Kidney glomerular epithelial cell (primary cell): ENCODE measurements at regions not wholly inside any gene's neighbourhood (a gene's known extent, or its start where the extent isn't known, plus 50 kb on each side); places are given as distances from the start of the nearest gene placed in this dataset.

Experiments used
- DNase-seq: peaks from one replicate; lab custom pipeline; 2025; lab: John Stamatoyannopoulos, UW

DNA sequence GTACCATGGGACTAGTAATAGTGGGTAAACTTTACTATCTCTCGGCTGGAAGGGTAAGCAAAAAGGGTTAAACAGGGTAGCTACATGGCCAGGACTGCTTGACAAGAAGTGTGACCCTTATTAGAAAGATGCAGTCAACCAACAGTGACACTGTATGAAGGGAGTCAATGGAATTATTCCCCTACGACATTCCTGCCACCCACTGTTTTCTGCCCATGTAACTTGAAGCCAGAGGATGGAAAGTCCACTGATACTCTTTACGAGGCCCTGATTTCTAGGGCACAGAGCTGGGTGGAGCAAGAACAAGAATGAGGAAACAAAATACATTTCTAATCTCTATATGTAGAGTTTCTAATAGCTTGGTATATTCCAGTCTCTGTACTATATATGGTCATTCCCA, 1102.5 kb downstream of the CDH11 start:
- no peak for DNase-seq

GRCh38 chr16:64017796-64018195, 1104.1 kb downstream of the CDH11 start:
- DNase-seq, result no peak

- DNase-seq, result peak; percentile 9
Measured at GRCh38 chr16:64013856-64014255, 1108.0 kb downstream of the CDH11 start.

- DNase-seq, result no peak
Measured at GRCh38 chr16:64012166-64012565, 1109.7 kb downstream of the CDH11 start.

DNA sequence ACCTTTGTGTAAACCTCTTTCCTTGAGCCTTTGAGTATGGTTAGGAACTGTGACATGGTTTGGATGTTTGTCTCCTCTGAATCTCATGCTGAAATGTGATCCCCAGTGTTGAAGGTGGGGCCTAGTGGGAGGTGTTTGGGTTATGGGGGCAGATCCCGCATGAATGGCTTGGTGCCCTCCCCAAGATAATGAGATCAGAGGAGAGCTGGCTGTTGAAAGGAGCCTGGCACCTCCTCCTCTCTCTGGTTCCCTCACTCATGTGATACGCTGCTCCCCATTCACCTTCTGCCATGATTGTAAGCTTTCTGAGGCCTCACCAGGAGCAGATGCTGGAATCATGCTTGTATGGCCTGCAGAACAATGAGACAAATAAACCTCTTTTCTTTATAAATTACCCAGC, 1110.2 kb downstream of the CDH11 start:
- no peak for DNase-seq

- DNase-seq, result no peak
Measured at GRCh38 chr16:64008131-64008530, 1113.7 kb downstream of the CDH11 start.

DNA sequence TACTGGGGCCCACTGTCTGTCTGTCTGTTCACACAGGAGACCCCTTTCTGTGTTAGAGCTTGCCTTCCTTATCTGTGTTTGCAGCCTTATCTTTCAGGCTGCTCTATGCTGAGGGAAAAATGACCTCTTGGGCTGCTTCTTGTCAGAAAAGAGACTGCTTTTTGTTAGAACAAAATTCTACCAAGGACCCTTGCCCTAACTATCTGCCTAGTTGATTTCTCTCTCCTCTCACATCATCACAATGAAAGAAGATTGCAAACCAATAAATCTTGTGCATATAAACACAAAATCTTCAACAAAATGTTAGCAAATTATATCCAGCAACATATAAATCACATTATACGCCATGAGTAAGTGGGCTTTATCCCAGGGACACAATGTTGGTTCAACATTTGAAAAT, 1117.7 kb downstream of the CDH11 start:
- DNase-seq, result no peak

GRCh38 chr16:63995025-63995424, 1126.8 kb downstream of the CDH11 start:
- no peak for DNase-seq

- DNase-seq, result no peak
Measured at GRCh38 chr16:63983401-63983800, 1138.5 kb downstream of the CDH11 start.

DNA sequence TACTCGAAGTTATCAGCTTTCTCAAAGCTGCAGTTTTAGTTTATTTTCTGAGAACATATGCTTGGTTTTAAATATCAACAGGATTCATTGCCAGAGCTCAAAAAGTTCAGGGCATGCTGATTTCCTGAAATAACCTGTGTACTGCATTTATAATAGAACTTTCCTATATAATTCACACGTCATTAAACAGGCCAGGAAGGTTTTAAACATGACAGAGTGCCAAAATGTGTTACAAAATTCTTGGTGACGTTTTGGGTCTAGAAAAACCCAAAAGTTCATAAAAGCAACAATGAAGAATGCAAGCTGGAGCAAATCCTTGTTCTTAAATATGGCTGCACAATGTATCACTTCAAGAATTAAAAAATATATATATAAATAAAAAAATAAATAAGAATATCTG, 1139.1 kb downstream of the CDH11 start:
- no peak for DNase-seq

DNA sequence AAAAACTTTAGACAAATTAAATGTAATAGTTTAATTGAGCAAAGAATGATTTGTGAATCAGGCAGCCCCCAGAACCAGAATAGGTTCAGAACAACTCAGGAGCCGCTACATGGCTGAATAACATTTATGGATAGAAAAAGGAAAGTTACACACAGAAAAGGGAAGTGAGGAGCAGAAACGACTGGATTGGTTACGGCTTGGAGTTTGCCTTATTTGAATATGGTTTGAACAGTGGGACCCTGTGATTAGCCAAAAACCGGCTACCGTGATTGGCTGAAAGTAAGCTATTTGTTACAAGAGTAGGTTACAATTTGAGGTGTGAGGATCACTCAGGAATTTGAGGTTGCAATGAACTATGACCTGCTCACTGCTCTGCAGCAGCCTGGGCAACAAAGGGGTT, 1139.8 kb downstream of the CDH11 start:
- no peak for DNase-seq

DNA sequence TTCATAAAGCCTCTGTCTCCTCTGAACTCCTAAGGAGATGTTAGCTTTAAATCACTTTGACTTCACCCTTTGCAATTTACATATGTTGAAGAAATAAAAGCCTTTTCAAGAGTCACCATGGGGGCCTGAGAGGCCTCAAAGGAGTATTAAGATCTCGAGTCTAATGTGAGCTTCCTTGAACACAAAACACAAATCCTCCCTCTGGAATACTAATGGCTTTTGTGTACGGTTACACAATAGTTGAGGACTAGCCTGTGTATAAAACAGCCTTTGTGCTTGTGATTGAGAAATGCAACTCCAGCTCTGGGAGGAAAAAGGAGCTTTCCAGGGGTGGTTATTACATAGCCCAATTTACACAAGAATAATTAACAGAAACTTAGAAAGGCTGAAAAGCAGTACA, 1140.2 kb downstream of the CDH11 start:
- no peak for DNase-seq

GRCh38 chr16:63980763-63981162, 1141.1 kb downstream of the CDH11 start:
- DNase-seq, result no peak

DNA sequence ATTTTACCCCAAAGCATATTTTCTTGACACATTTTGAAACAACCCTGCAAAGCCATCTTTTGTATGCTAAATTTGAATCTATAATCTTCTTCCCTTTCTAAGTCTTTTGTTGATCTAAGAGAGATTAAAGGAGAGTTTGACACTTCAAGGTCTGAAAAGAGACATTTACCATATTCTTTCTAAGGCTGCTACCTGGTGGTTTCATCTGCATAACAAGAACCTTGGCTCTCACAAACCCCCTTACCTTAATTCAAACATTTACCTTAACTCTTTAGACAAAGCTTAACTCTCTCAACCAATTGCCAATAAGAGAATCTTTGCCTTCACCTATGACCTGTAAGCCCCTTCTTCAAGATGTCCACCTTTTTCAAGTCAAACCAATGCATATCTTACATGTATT, 1143.6 kb downstream of the CDH11 start:
- DNase-seq, result no peak

DNA sequence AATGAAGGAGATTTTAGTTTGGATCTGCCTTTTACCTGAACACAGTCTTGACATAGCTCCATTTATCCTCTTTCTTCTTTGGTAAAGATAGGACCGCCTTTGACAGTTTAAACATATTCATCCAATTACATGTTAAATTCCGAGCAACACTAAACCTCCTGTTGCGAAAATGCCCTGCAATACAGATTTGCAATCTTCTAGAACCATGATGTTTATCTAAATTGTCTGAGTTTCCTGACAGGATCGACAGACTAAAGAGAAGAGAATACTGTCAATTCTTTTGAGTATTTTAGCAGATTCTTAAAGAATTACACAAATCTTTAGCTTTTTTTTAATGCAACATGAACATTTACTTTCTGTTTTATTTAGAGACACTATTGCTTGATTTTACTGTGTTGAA, 1145.5 kb downstream of the CDH11 start:
- DNase-seq, result no peak

DNA sequence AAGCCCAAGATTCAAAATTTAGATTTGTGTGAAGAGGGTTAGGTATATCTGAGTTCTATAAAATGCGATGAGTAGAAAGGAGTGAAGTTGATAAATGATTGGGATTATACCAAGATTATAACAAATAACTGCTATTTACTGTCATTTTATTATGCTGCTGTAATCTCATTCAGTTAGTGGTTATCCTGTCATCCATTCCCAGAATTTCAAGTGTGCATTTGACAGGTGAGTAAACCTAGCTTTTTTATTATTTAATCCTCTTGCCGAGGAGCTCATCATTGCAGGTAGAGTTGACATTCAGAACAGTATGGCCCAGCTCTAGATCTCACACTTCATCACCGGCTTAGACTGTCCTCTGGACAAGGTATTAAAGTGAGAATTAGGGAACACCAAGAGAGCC, 1146.2 kb downstream of the CDH11 start:
- no peak for DNase-seq

- DNase-seq, result no peak
Measured at GRCh38 chr16:63967966-63968365, 1153.9 kb downstream of the CDH11 start.

GRCh38 chr16:63960321-63960720, 1161.5 kb downstream of the CDH11 start:
- no peak for DNase-seq

- no peak for DNase-seq
Measured at GRCh38 chr16:63947022-63947421, 1174.8 kb downstream of the CDH11 start.

DNA sequence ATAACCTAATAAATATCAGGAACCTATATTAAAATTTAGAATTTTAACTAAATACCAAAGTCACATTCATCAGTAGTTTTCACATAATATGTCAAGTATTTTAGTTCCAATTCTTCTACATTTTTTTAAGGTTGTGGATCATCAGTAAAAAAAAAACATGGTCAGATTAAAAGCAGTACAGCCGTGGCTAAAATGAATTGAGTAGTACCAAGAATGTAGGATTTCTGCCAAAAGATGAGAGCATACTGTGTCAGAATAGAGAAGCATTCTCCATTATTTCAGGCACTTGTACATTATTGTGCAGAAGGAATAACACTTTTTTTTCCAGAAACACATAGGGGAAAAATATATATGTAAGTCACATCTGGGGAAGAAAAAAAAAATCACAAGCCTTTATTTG, 1176.1 kb downstream of the CDH11 start:
- no peak for DNase-seq

- no peak for DNase-seq
Measured at GRCh38 chr16:63943566-63943965, 1178.3 kb downstream of the CDH11 start.

- DNase-seq, result no peak
Measured at GRCh38 chr16:63938661-63939060, 1183.2 kb downstream of the CDH11 start.

- no peak for DNase-seq
Measured at GRCh38 chr16:63933841-63934240, 1188.0 kb downstream of the CDH11 start.

GRCh38 chr16:63928421-63928820, 1193.4 kb downstream of the CDH11 start:
- DNase-seq, result no peak

DNA sequence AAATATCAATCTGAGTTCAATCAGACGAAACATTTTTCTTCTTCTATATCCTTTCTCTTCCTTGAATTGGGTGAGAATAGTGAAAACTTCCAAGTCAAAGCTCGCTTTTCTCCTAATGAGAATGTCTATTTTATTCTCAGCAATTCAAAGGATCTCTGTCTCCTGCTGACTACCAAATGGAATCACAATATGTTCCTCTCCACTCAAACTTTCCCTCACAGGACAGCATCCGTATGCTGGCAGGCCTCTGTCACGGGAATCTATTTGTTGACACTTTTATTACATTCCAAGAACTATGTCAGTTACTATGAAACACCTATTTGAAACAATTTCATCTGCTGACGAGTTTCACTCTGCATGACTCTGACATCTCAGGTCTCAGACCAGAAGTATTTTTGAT, 1196.6 kb downstream of the CDH11 start:
- no peak for DNase-seq
